ENCODE measurements at regions not wholly inside any gene's neighbourhood (a gene's known extent, or its start where the extent isn't known, plus 50 kb on each side); places are given as distances from the start of the nearest gene placed in this dataset.

DNA sequence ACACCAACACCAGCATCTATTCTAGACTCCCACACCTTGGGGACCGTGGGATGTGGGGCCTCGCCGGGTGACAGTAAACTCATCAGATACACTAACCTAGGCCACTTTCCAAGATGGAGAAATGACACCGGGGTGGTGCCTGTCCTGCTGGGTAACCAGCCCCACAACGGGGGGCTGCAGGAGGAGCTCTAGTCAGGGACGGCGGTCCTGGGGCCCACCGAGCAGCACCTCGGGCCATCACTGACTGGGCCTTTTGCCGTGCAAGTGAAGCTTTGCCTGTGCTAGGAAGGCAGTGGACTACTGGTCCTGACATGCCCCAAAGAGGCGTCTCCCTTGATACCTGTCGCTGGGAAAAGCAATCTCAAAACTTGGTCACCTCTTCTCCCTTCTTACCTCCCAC is 260.3 kb upstream of the IRX1 start:
- TF ChIP-seq CTCF (IDR thresholded peaks at IDR 0.05) (no peak), ZFX (IDR thresholded peaks at IDR 0.05; ENCODE audit: borderline replicate concordance) (no peak)
